GM23248 (cell line): ENCODE measurements at regions not wholly inside any gene's neighbourhood (a gene's known extent, or its start where the extent isn't known, plus 50 kb on each side); places are given as distances from the start of the nearest gene placed in this dataset.

Experiments used
- DNase-seq: peaks from one replicate; pipeline ENCODE4 v3.0.0-alpha.2; 2015
- H2AFZ ChIP-seq: fragments of 200-600 bp; sonication (generic); 2 replicates; pipeline ENCODE4 v1.6.1; 2016; ENCODE audit warnings: antibody characterized with exemption
- H3F3A ChIP-seq: fragments of 200-600 bp; sonication (generic); 2 replicates; pipeline ENCODE4 v1.6.1; 2016; ENCODE audit warnings: mild to moderate bottlenecking, antibody characterized with exemption, mixed run types; ENCODE audit not compliant: insufficient read depth
- H3K27ac ChIP-seq: fragments of 200-600 bp; sonication (generic); 2 replicates; pipeline ENCODE4 v1.5.1; 2016; ENCODE audit warnings: mild to moderate bottlenecking
- H3K27me3 ChIP-seq: fragments of 200-600 bp; sonication (generic); replicated peaks from 2 replicates; pipeline ENCODE4 v1.6.1; 2016; ENCODE audit warnings: mild to moderate bottlenecking; ENCODE audit not compliant: insufficient read depth
- H3K36me3 ChIP-seq: fragments of 200-600 bp; sonication (generic); 2 replicates; pipeline ENCODE4 v1.6.1; 2016; ENCODE audit warnings: low read depth, mild to moderate bottlenecking
- H3K4me1 ChIP-seq: fragments of 200-600 bp; sonication (generic); 2 replicates; pipeline ENCODE4 v1.6.1; 2016; ENCODE audit warnings: mild to moderate bottlenecking; ENCODE audit not compliant: insufficient read depth
- H3K4me2 ChIP-seq: fragments of 200-600 bp; sonication (generic); one replicate; pipeline ENCODE4 v1.6.1; 2016; ENCODE audit warnings: mild to moderate bottlenecking; ENCODE audit not compliant: unreplicated experiment
- H3K4me3 ChIP-seq: fragments of 200-600 bp; sonication (generic); 2 replicates; pipeline ENCODE4 v1.5.1; 2016; ENCODE audit warnings: mild to moderate bottlenecking
- H3K79me2 ChIP-seq: fragments of 200-600 bp; sonication (generic); 2 replicates; pipeline ENCODE4 v1.6.1; 2016; ENCODE audit warnings: mild to moderate bottlenecking; ENCODE audit not compliant: insufficient read depth
- H3K9ac ChIP-seq: fragments of 200-600 bp; sonication (generic); 2 replicates; pipeline ENCODE4 v1.6.1; 2016; ENCODE audit warnings: mild to moderate bottlenecking
- H3K9me2 ChIP-seq: fragments of 200-600 bp; sonication (generic); 2 replicates; pipeline ENCODE4 v1.6.1; 2016; ENCODE audit warnings: mixed run types, mild to moderate bottlenecking, moderate library complexity; ENCODE audit not compliant: insufficient read depth
- H3K9me3 ChIP-seq: fragments of 200-600 bp; sonication (generic); one replicate; pipeline ENCODE4 v1.6.1; 2017; ENCODE audit warnings: low read depth
- H4K20me1 ChIP-seq: fragments of 200-600 bp; sonication (generic); 2 replicates; pipeline ENCODE4 v1.6.0; 2016; ENCODE audit not compliant: insufficient read depth
- EZH2 ChIP-seq: fragments of 200-600 bp; sonication (generic); IDR thresholded peaks from 2 replicates; pipeline ENCODE4 v1.6.1; 2018; ENCODE audit warnings: antibody characterized with exemption, mild to moderate bottlenecking; ENCODE audit not compliant: insufficient read depth, poor library complexity, severe bottlenecking
- EZH2phosphoT487 ChIP-seq: fragments of 200-600 bp; sonication (generic); IDR thresholded peaks from 2 replicates; pipeline ENCODE4 v1.6.1; 2018; ENCODE audit warnings: antibody characterized with exemption, moderate library complexity, mild to moderate bottlenecking, low read depth; ENCODE audit not compliant: insufficient read depth
- WGBS, 2 experiments: methylation state at CpG; one replicate each; pipeline ENCODE4 v1.1.6; 2015 to 2017; ENCODE audit warnings: low lambda C conversion rate in 2 of 2, low coverage in 1 of 2; ENCODE audit errors: missing lambda C conversion rate in 2 of 2; 5-methylcytosine and 5-hydroxymethylcytosine counted together
- in situ Hi-C: fragments of 300-500 bp; cut with MboI; formaldehyde crosslinking; loops from 2 replicates; pipeline ENCODE4 v1.15.0; 2020

GRCh38 chr1:181206979-181207790 lies 118.7 kb downstream of the IER5 start:
- Histone ChIP-seq H2AFZ (no peak overlapping the region), H3K4me1 (no peaks in the 10 kb centered on the region), H3K4me3 (no peak overlapping the region), H3K9me2 (no peaks in the 10 kb centered on the region), H4K20me1 (no peaks in the 10 kb centered on the region), H3K4me2 (no peak overlapping the region), H3K36me3 (no peaks in the 10 kb centered on the region), H3F3A (no peaks in the 10 kb centered on the region), H3K27ac (no peak overlapping the region), H3K79me2 (no peaks in the 10 kb centered on the region), H3K9me3 (no peaks in the 10 kb centered on the region), H3K27me3 (peaks cover 13% of the 10 kb centered on the region), H3K9ac (no peak overlapping the region)
- in situ Hi-C loops = loop anchor here (25.0 kb wide), 1 partner anchor 205 kb away; no protein-coding TSS in a partner anchor
- no peak for DNase-seq
- WGBS, 2 experiments = 45 to 47% methylated on average over 15 to 18 of the region's 19 CpGs
- TF ChIP-seq EZH2phosphoT487 = no peak
- TF ChIP-seq EZH2 = no peak

DNA sequence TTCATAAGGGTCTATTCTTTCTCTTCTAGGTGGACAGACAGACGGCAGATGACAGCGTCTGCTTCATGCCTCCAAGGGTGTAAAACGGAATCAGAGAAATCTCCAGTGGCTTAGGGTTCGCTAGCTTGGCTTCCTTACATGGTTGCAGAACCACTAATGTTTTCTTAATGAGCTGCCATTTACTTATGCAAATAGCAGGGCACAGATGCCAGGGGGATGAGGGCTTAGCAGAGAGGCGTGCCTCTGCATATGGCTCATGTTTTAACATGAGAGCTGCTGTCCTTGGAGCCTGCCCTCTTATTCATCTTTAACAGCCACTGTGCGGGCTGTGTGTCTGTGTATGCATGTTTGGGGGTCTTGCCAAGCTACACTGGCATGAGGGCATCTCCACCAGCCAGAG lies 119.6 kb downstream of the IER5 start:
- H3K9me3 ChIP-seq = no peaks in the 10 kb centered on the region
- no peak overlapping the region for H3K27ac ChIP-seq
- 33 to 46% methylated on average over 6 of the region's 6 CpGs for WGBS, 2 experiments
- no peak for TF ChIP-seq EZH2phosphoT487
- H3K9ac ChIP-seq = no peak overlapping the region
- H3K27me3 ChIP-seq = peaks cover 21% of the 10 kb centered on the region
- no peak for DNase-seq
- H3K4me3 ChIP-seq = no peak overlapping the region
- in situ Hi-C loops = loop anchor here (25.0 kb wide), 1 partner anchor 204 kb away; no protein-coding TSS in a partner anchor
- no peak overlapping the region for H3K4me2 ChIP-seq
- H3K79me2 ChIP-seq = no peaks in the 10 kb centered on the region
- H4K20me1 ChIP-seq = no peaks in the 10 kb centered on the region
- H3K4me1 ChIP-seq = no peaks in the 10 kb centered on the region
- H3K9me2 ChIP-seq = no peaks in the 10 kb centered on the region
- no peaks in the 10 kb centered on the region for H3K36me3 ChIP-seq
- H2AFZ ChIP-seq = no peak overlapping the region
- no peaks in the 10 kb centered on the region for H3F3A ChIP-seq

DNA sequence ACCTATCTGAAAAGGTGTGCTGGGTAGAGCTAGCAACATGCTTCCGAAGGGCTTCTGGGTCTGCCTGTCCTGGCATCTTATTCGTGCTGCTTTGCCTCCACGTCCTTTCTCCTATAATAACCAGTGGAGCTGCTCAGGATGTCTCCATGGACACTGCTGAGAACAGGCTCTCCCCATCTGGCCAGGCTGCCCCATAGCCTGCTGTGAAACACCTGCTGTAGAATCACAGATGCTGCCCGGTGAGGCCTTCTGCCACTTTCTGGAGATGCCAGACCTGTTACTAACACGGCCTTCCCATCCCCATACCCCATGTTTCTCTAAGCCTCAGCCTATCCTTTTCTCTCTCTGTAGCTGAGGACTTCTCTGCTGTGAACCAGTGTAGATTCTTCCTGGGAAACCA lies 120.5 kb downstream of the IER5 start:
- H3K4me2 ChIP-seq = no peak overlapping the region
- TF ChIP-seq EZH2phosphoT487 (no peak), EZH2 (no peak)
- no peaks in the 10 kb centered on the region for H3K4me1 ChIP-seq
- H3K9me3 ChIP-seq = no peaks in the 10 kb centered on the region
- H3K4me3 ChIP-seq = no peak overlapping the region
- in situ Hi-C loops = loop anchor here (25.0 kb wide), 1 partner anchor 203 kb away; no protein-coding TSS in a partner anchor
- H2AFZ ChIP-seq = no peak overlapping the region
- H3K27me3 ChIP-seq = peaks cover 21% of the 10 kb centered on the region
- H3K36me3 ChIP-seq = no peaks in the 10 kb centered on the region
- no peak overlapping the region for H3K9ac ChIP-seq
- 32 to 34% methylated on average over 5 of the region's 5 CpGs for WGBS, 2 experiments
- H3K9me2 ChIP-seq = no peaks in the 10 kb centered on the region
- H3K79me2 ChIP-seq = no peaks in the 10 kb centered on the region
- H3K27ac ChIP-seq = no peak overlapping the region
- no peaks in the 10 kb centered on the region for H4K20me1 ChIP-seq
- no peaks in the 10 kb centered on the region for H3F3A ChIP-seq
- no peak for DNase-seq

DNA sequence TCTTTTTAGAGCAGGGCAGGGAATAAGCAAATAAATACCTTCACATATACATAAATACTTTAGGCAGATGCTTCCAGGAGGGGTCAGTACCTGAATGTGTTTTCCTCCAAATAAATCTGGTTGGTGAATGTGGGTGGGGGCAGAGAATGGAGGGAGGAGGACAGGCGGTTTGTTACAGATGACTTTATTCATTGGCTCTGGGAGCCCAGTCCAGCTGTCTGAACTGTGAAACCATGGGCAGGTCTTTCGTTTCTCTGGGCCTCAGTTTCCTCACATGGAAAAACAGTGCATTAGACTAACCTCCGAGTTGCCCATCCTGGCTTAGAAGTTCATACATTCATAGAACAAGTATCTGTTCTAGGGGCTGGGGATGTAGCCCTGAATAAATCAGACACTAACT lies 124.6 kb downstream of the IER5 start:
- no peak for DNase-seq
- H3K27me3 ChIP-seq = peaks cover 14% of the 10 kb centered on the region
- no peaks in the 10 kb centered on the region for H3K36me3 ChIP-seq
- no peak overlapping the region for H2AFZ ChIP-seq
- H3K9me2 ChIP-seq = no peaks in the 10 kb centered on the region
- no peak overlapping the region for H3K4me2 ChIP-seq
- no peak overlapping the region for H3K4me3 ChIP-seq
- in situ Hi-C loops = loop anchor here (25.0 kb wide), 1 partner anchor 199 kb away; no protein-coding TSS in a partner anchor
- no peak overlapping the region for H3K9ac ChIP-seq
- no peaks in the 10 kb centered on the region for H3K79me2 ChIP-seq
- TF ChIP-seq EZH2 (no peak), EZH2phosphoT487 (no peak)
- H3K27ac ChIP-seq = no peak overlapping the region
- H3K4me1 ChIP-seq = no peaks in the 10 kb centered on the region
- WGBS, 2 experiments = 7% methylated on average over 3 of the region's 3 CpGs
- no peaks in the 10 kb centered on the region for H3K9me3 ChIP-seq
- no peaks in the 10 kb centered on the region for H3F3A ChIP-seq
- no peaks in the 10 kb centered on the region for H4K20me1 ChIP-seq
